NCI-H146 treated with DMSO at 0.1 percent for 48 hours (cell line): ENCODE measurements at regions not wholly inside any gene's neighbourhood (a gene's known extent, or its start where the extent isn't known, plus 50 kb on each side); places are given as distances from the start of the nearest gene placed in this dataset.
"Not testable (repeated sequence)": the region's sequence is repeated elsewhere in the genome, so short reads cannot be mapped to it uniquely, and the experiment has no call there.

Source experiments
- DNase-seq: peaks from one replicate; lab custom pipeline; 2025; ENCODE audit not compliant: unreplicated experiment; lab: John Stamatoyannopoulos, UW

GRCh38 chr13:90867336-90867683 is 480.2 kb upstream of the MIR17HG start:
- peak; percentile 44 for DNase-seq

GRCh38 chr13:90868321-90868920 is 479.1 kb upstream of the MIR17HG start:
- no peak for DNase-seq

GRCh38 chr13:90869580-90869979 is 477.9 kb upstream of the MIR17HG start:
- DNase-seq: no peak

GRCh38 chr13:90872491-90873025 is 474.9 kb upstream of the MIR17HG start:
- no peak for DNase-seq

- DNase-seq: no peak
Measured at GRCh38 chr13:90880790-90881189, 466.7 kb upstream of the MIR17HG start.

GRCh38 chr13:90882551-90882950 is 464.9 kb upstream of the MIR17HG start:
- DNase-seq: no peak

GRCh38 chr13:90883592-90883991 is 463.9 kb upstream of the MIR17HG start:
- DNase-seq: no peak

GRCh38 chr13:90884066-90884465 is 463.4 kb upstream of the MIR17HG start:
- DNase-seq: no peak

- no peak for DNase-seq
Measured at GRCh38 chr13:90889906-90890834, 457.3 kb upstream of the MIR17HG start.

- no peak for DNase-seq
Measured at GRCh38 chr13:90891329-90891728, 456.2 kb upstream of the MIR17HG start.

GRCh38 chr13:90893199-90893598 is 454.3 kb upstream of the MIR17HG start:
- DNase-seq: not testable (repeated sequence)

GRCh38 chr13:90896002-90896401 is 451.5 kb upstream of the MIR17HG start:
- no peak for DNase-seq

- no peak for DNase-seq
Measured at GRCh38 chr13:90898811-90899210, 448.7 kb upstream of the MIR17HG start.

GRCh38 chr13:90899416-90899815 is 448.1 kb upstream of the MIR17HG start:
- DNase-seq: no peak

GRCh38 chr13:90902255-90902654 is 445.2 kb upstream of the MIR17HG start:
- no peak for DNase-seq

GRCh38 chr13:90906554-90906953 is 440.9 kb upstream of the MIR17HG start:
- no peak for DNase-seq

- DNase-seq: no peak
Measured at GRCh38 chr13:90908792-90909191, 438.7 kb upstream of the MIR17HG start.

- DNase-seq: no peak
Measured at GRCh38 chr13:90910018-90910639, 437.4 kb upstream of the MIR17HG start.

- no peak for DNase-seq
Measured at GRCh38 chr13:90912247-90912646, 435.2 kb upstream of the MIR17HG start.

- no peak for DNase-seq
Measured at GRCh38 chr13:90918536-90918935, 429.0 kb upstream of the MIR17HG start.

GRCh38 chr13:90919153-90919552 is 428.3 kb upstream of the MIR17HG start:
- DNase-seq: no peak

- DNase-seq: no peak
Measured at GRCh38 chr13:90926459-90926858, 421.0 kb upstream of the MIR17HG start.
